ENCODE measurements at regions not wholly inside any gene's neighbourhood (a gene's known extent, or its start where the extent isn't known, plus 50 kb on each side); places are given as distances from the start of the nearest gene placed in this dataset.

DNA sequence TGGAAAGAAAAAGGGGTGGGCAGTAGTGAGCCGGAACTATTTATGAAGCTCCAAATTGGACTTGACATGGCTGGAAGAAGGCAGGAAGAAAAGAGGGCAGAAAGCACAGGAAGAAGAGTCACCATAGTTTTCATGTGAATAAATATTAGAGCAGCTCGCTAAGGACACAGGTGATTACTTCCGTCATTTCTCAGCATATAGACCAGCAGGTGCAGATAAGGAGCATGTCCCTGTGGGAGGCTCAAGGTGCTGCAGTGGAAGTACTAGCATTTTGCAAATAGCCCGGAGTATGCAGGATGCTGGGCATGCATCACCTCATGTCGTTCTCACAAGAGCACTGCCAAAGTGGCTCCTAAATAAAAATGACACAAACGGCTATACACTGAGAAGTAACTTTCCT, 71.3 kb upstream of the HTR4 start:
- TF ChIP-seq, protein P1, sequence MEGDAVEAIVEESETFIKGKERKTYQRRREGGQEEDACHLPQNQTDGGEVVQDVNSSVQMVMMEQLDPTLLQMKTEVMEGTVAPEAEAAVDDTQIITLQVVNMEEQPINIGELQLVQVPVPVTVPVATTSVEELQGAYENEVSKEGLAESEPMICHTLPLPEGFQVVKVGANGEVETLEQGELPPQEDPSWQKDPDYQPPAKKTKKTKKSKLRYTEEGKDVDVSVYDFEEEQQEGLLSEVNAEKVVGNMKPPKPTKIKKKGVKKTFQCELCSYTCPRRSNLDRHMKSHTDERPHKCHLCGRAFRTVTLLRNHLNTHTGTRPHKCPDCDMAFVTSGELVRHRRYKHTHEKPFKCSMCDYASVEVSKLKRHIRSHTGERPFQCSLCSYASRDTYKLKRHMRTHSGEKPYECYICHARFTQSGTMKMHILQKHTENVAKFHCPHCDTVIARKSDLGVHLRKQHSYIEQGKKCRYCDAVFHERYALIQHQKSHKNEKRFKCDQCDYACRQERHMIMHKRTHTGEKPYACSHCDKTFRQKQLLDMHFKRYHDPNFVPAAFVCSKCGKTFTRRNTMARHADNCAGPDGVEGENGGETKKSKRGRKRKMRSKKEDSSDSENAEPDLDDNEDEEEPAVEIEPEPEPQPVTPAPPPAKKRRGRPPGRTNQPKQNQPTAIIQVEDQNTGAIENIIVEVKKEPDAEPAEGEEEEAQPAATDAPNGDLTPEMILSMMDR (IDR thresholded peaks at IDR 0.05): no peak
- TF ChIP-seq POLR2A (IDR thresholded peaks at IDR 0.05) (no peak), POLR2AphosphoS5 (IDR thresholded peaks at IDR 0.05; ENCODE audit: insufficient read depth in 1 of 2, low read depth in 1 of 2) (no peak)

All from vagina (tissue), 2 donors.